ENCODE measurements at regions not wholly inside any gene's neighbourhood (a gene's known extent, or its start where the extent isn't known, plus 50 kb on each side); places are given as distances from the start of the nearest gene placed in this dataset.

GRCh38 chr12:91482231-91482630 lies 299.6 kb upstream of the DCN start:
- ChIA-PET POLR2A (ENCODE audit: low non-redundant PET) (no interaction called here), CTCF (no interaction called here)
- no peak for DNase-seq (ENCODE audit: low spot score)
- H3K36me3 ChIP-seq (ENCODE audit: insufficient read depth, low read length, poor library complexity, severe bottlenecking): no peaks in the 10 kb centered on the region
- TF ChIP-seq EZH2 (IDR thresholded peaks at IDR 0.05; ENCODE audit: borderline replicate concordance, low read depth, low read length, poor library complexity, severe bottlenecking) (no peak), CTCF (conservative IDR thresholded peaks at IDR 0.05; ENCODE audit: low read depth, low read length) (no peak)
- intact Hi-C loops (cut with micrococcal nuclease; ENCODE audit: unreplicated experiment): no loop called here
- H3K4me1 ChIP-seq (ENCODE audit: insufficient read depth, low read length, poor library complexity, severe bottlenecking): no peaks in the 10 kb centered on the region
- H3K27ac ChIP-seq (ENCODE audit: low read depth, low read length, poor library complexity, severe bottlenecking): no peak overlapping the region
- H3K9me3 ChIP-seq (ENCODE audit: low read depth, low read length, poor library complexity, severe bottlenecking): no peaks in the 10 kb centered on the region
- no TSS peak for BruUV-seq (replicated peaks)
- H3K4me3 ChIP-seq (ENCODE audit: low read depth, low read length, poor library complexity, severe bottlenecking): no peak overlapping the region
- no peaks in the 10 kb centered on the region for H3K27me3 ChIP-seq (replicated peaks; ENCODE audit: insufficient read depth, low read depth, low read length, poor library complexity)

GRCh38 chr12:91478500-91478899 lies 295.9 kb upstream of the DCN start:
- ChIA-PET CTCF (no interaction called here), POLR2A (ENCODE audit: low non-redundant PET) (no interaction called here)
- intact Hi-C loops (cut with micrococcal nuclease; ENCODE audit: unreplicated experiment): no loop called here
- no peak for DNase-seq (ENCODE audit: low spot score)
- Histone ChIP-seq H3K27me3 (replicated peaks; ENCODE audit: insufficient read depth, low read depth, low read length, poor library complexity) (no peaks in the 10 kb centered on the region), H3K27ac (ENCODE audit: low read depth, low read length, poor library complexity, severe bottlenecking) (no peak overlapping the region), H3K4me3 (ENCODE audit: low read depth, low read length, poor library complexity, severe bottlenecking) (no peak overlapping the region), H3K9me3 (ENCODE audit: low read depth, low read length, poor library complexity, severe bottlenecking) (no peaks in the 10 kb centered on the region), H3K36me3 (ENCODE audit: insufficient read depth, low read length, poor library complexity, severe bottlenecking) (no peaks in the 10 kb centered on the region), H3K4me1 (ENCODE audit: insufficient read depth, low read length, poor library complexity, severe bottlenecking) (no peaks in the 10 kb centered on the region)
- TF ChIP-seq EZH2 (IDR thresholded peaks at IDR 0.05; ENCODE audit: borderline replicate concordance, low read depth, low read length, poor library complexity, severe bottlenecking): no peak
- no peak for TF ChIP-seq CTCF (conservative IDR thresholded peaks at IDR 0.05; ENCODE audit: low read depth, low read length)
- no TSS peak for BruUV-seq (replicated peaks)

- ChIA-PET CTCF (no interaction called here), POLR2A (ENCODE audit: low non-redundant PET) (no interaction called here)
- intact Hi-C loops (cut with micrococcal nuclease; ENCODE audit: unreplicated experiment): no loop called here
- BruUV-seq (replicated peaks): no TSS peak
- H3K27ac ChIP-seq (ENCODE audit: low read depth, low read length, poor library complexity, severe bottlenecking): no peak overlapping the region
- H3K4me1 ChIP-seq (ENCODE audit: insufficient read depth, low read length, poor library complexity, severe bottlenecking): no peaks in the 10 kb centered on the region
- H3K27me3 ChIP-seq (replicated peaks; ENCODE audit: insufficient read depth, low read depth, low read length, poor library complexity): no peaks in the 10 kb centered on the region
- no peak for DNase-seq (ENCODE audit: low spot score)
- H3K4me3 ChIP-seq (ENCODE audit: low read depth, low read length, poor library complexity, severe bottlenecking): no peak overlapping the region
- H3K9me3 ChIP-seq (ENCODE audit: low read depth, low read length, poor library complexity, severe bottlenecking): no peaks in the 10 kb centered on the region
- TF ChIP-seq EZH2 (IDR thresholded peaks at IDR 0.05; ENCODE audit: borderline replicate concordance, low read depth, low read length, poor library complexity, severe bottlenecking): no peak
- TF ChIP-seq CTCF (conservative IDR thresholded peaks at IDR 0.05; ENCODE audit: low read depth, low read length): no peak
- H3K36me3 ChIP-seq (ENCODE audit: insufficient read depth, low read length, poor library complexity, severe bottlenecking): no peaks in the 10 kb centered on the region
Observed at GRCh38 chr12:91467686-91468085, 285.1 kb upstream of the DCN start.

Measured in A673 (cell line).